HG03342 (cell line): ENCODE measurements at regions not wholly inside any gene's neighbourhood (a gene's known extent, or its start where the extent isn't known, plus 50 kb on each side); places are given as distances from the start of the nearest gene placed in this dataset.

ENCODE experiments used
- ATAC-seq: cut with Tn5 transposase; IDR thresholded peaks from one replicate; pipeline ENCODE4 v1.9.1; 2021; ENCODE audit warnings: mild to moderate bottlenecking, moderate library complexity; ENCODE audit not compliant: unreplicated experiment

GRCh38 chr13:67643516-67644055 is 413.4 kb upstream of the PCDH9 start:
- ATAC-seq, result no peak

GRCh38 chr13:67642657-67643056 is 412.5 kb upstream of the PCDH9 start:
- ATAC-seq, result no peak

DNA sequence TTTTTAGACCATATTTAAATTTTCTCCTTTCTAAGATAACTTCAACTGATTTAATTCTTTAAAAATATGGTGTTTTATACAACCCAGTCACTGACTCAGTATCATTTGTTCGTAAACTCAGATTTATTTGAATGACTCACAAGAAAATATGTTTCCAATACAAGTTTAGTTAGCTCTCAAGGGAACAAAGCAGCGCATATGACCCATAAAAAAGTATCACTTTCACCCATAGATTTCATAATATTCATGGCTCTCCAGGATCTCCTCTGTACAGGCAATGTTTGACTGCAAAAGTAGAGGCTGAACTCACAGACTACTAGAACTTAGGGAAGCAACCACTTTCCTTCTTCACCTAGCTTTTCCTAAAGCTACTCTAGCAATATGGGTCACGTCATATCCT is 405.6 kb upstream of the PCDH9 start:
- ATAC-seq, result no peak

DNA sequence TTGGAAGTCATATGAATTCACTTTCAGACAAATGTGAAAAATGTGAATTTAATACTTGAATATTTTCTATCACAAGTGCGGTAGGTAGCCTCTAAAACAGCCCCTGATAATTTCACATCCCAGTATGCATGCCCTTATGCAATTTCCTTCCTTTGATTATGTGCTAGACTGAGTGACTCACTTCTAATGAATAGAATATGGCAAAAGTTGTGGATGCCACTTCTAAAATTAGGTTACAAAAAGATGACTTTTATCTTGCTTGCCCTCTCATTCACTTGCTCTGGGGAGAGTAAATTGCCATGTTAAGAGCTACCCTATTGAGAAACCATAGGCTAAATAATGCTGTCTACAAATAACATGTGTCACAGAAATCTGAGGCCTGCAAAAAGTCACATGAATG is 402.5 kb upstream of the PCDH9 start:
- no peak for ATAC-seq

- no peak for ATAC-seq
Observed at GRCh38 chr13:67630640-67631039, 400.5 kb upstream of the PCDH9 start.

DNA sequence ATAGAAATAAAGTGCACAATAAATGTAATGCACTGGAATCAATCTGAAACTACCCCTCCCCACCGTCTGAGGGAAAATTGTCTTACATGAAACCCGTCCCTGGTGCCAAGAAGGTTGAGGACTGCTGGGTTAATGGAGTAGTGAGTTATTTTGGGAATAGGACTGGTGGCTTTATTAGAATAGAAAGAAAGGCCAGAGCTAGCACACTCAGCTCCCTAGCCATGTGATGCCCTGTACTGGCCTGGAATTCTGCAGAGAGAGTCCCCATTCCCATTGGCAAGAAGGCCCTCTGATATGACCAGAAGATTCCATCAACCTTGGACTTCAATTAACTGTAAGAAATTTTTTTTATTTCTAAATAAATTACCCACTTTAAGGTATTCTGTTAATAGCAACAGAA is 393.5 kb upstream of the PCDH9 start:
- ATAC-seq, result no peak

GRCh38 chr13:67620665-67621064 is 390.5 kb upstream of the PCDH9 start:
- ATAC-seq, result no peak

- ATAC-seq, result no peak
Observed at GRCh38 chr13:67619995-67620380, 389.9 kb upstream of the PCDH9 start.

GRCh38 chr13:67619351-67619994 is 389.3 kb upstream of the PCDH9 start:
- no peak for ATAC-seq

DNA sequence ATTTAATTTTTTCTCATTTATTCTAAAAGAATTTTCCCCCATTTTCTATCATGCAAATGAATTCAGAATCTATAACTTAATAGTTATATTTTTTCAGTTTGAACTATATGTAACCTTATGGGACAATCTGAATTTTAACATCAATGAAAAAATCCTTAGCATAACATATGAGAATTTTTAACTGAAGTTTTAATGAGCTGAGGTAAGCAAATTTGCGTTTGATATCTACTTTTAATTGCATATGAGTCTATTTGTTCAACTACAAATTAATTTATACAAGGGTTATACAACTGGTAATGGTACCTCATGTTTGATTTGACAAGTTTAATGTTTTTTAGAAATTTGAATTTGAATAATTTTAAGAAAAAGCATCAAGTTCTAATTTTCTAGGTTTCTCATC is 384.4 kb upstream of the PCDH9 start:
- no peak for ATAC-seq

DNA sequence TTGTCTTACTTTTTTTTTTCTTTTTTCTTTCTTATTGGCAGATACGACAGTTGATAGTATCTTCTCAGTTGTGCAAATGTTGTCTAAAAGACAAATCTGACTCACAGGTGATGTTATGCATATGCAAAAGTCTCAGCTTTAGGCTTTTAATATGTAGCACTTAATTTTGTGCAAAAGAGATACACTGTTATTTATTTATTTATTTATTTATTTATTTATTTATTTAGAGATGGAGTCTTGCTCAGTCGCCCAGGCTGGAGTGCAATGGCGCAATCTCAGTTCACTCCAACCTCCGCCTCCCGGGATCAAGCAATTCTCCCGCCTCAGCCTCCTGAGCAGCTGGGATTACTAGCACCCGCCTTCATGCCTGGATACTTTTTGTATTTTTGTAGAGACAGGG is 383.9 kb upstream of the PCDH9 start:
- no peak for ATAC-seq

DNA sequence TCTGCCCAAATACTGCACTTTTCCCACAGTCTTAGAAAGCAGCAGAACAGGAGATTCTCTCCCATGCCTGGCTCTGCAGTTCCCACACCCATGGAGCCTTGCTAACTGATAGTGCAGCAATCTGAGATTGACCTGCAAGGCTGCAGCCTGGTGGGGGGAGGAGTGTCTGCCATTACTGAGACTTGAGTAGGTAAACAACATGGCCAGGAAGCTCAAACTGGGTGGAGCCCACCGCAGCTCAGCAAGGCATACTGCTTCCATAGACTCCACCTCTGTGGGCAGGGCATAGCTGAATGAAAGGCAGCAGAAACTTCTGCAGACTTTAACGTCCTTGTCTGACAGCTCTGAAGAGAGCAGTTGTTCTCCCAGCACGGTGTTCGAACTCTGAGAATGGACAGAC is 358.5 kb upstream of the PCDH9 start:
- ATAC-seq, result no peak

DNA sequence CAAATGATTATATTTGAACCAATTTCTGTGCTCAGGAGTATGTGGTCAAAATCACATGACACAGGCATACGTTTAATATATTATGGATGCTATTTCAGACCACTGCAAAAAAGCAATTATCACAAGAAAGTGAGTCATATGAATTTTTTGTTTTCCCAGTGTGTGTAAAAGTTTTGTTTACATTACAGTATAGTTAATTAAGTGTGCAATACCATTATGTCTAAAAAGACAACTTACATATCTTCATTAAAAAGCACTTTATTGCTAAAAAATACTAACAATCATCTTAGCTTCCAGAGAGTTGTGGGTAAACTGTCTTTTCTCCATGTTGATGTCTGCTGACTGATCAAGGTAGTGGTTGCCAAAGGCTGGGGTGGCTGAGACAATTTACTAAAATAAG is 347.2 kb upstream of the PCDH9 start:
- ATAC-seq, result no peak

GRCh38 chr13:67574320-67575233 is 344.4 kb upstream of the PCDH9 start:
- ATAC-seq, result no peak

DNA sequence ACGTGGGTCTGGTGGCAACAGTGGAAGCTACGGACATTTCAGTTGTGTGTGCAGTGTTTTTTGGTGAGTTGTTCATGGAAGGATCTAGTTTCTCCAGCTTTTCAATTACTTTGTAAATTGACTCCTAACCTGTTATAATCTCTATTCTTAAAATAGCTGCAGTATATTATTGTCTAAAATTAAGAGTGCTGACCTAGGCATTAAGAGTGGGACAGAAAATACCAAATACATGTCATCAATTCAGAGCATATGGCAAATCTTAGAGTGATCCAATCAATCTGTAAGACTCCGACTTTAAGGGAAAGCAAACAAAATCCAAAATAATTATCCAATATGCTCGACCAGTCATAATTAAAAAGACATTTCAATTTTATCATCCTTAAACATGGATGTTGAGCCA is 338.1 kb upstream of the PCDH9 start:
- ATAC-seq, result no peak

- ATAC-seq, result no peak
Observed at GRCh38 chr13:67557642-67558241, 327.6 kb upstream of the PCDH9 start.

- ATAC-seq, result no peak
Observed at GRCh38 chr13:67557118-67557517, 327.0 kb upstream of the PCDH9 start.

GRCh38 chr13:67554746-67555452 is 324.8 kb upstream of the PCDH9 start:
- no peak for ATAC-seq

- no peak for ATAC-seq
Observed at GRCh38 chr13:67554286-67554685, 324.1 kb upstream of the PCDH9 start.

GRCh38 chr13:67549331-67549730 is 319.2 kb upstream of the PCDH9 start:
- no peak for ATAC-seq

GRCh38 chr13:67538906-67539305 is 308.8 kb upstream of the PCDH9 start:
- ATAC-seq, result no peak
